ENCODE measurements at regions not wholly inside any gene's neighbourhood (a gene's known extent, or its start where the extent isn't known, plus 50 kb on each side); places are given as distances from the start of the nearest gene placed in this dataset.

DNA sequence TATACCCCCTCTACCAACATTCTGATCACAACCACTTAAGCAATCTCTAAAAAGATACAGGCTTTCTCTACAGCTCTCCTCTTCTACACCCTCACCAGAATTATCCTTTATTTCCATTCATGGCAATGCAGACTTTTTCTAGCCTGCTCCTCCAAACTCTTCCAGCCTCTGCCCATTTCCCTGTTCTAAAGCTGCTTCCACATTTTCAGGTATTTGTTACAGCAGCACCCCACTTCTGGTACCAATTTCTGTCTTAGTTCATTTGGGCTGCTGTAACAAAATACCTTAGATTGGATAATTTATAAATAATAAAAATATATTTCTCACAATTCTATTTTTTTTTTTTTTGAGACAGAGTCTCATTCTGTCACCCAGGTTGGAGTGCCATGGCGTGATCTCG, 53.0 kb upstream of the DNAH5 start:
- H3K4me3 ChIP-seq, result no peak overlapping the region
- no peaks in the 10 kb centered on the region for H4K20me1 ChIP-seq
- H3K4me1 ChIP-seq, result no peaks in the 10 kb centered on the region
- H3K36me3 ChIP-seq, result no peaks in the 10 kb centered on the region
- H3K27ac ChIP-seq, result no peak overlapping the region
- TF ChIP-seq Cebpa-rat (IDR thresholded peaks at IDR 0.05), result no peak
- H3K27me3 ChIP-seq, result no peaks in the 10 kb centered on the region
- peaks cover 12 to 28% (median 20%) of the 10 kb centered on the region in 11 experiments for H3K9me3 ChIP-seq (replicated peaks in 1 of 11)
- no peak overlapping the region for H3K4me2 ChIP-seq
- H3K9ac ChIP-seq, result no peak overlapping the region

DNA sequence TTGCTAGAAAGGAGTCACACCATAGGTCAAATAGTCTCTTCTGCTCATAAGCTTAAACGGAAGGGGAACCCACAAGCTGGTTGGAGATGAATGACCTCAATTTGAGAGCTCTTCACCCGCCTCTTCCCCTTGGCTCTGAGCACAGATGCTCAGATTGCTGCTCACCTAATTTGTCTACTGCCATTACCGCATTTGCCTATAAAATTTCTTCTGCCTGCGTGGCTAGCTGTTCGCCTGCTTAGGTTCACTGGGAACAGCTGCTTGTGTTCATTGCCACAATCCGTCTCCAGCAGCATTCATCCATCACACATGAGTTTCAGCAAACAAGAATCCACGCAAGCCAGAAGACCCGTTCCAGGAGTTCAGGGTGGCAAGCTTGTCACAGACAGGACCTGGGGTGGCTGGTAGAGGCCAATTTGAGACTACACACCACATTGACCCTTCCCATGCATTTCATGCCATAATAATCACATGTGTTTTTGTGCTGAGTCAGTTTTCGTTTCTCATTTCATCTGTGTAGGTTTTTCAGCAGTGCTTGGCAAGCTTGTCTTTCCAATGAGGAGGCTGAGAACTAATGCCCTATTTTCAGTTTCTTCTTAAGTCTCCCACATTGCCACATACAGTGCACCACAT, 50.2 kb upstream of the DNAH5 start:
- H3K27ac ChIP-seq, result no peak overlapping the region
- H4K20me1 ChIP-seq, result no peaks in the 10 kb centered on the region
- no peak overlapping the region for H3K4me2 ChIP-seq
- H3K9ac ChIP-seq, result no peak overlapping the region
- no peak for TF ChIP-seq Cebpa-rat (IDR thresholded peaks at IDR 0.05)
- no peak overlapping the region for H3K4me3 ChIP-seq
- peaks cover 12 to 28% (median 20%) of the 10 kb centered on the region in 11 experiments for H3K9me3 ChIP-seq (replicated peaks in 1 of 11)
- no peaks in the 10 kb centered on the region for H3K4me1 ChIP-seq
- no peaks in the 10 kb centered on the region for H3K36me3 ChIP-seq
- H3K27me3 ChIP-seq, result no peaks in the 10 kb centered on the region
